A549 (cell line): ENCODE measurements at regions not wholly inside any gene's neighbourhood (a gene's known extent, or its start where the extent isn't known, plus 50 kb on each side); places are given as distances from the start of the nearest gene placed in this dataset.

Source experiments
- POLR2A ChIP-seq: IDR thresholded peaks from 2 replicates; pipeline ENCODE4 v1.6.1; 2012; ENCODE audit warnings: mild to moderate bottlenecking, low read length
- REST ChIP-seq: fragments of 200-600 bp; sonication (generic); IDR thresholded peaks from 2 replicates; pipeline ENCODE4 v1.6.1; 2016; ENCODE audit warnings: antibody characterized with exemption, mild to moderate bottlenecking, moderate library complexity

- TF ChIP-seq REST (no peak), POLR2A (no peak)
Measured at GRCh38 chr1:37347104-37347649, 127.2 kb upstream of the ZC3H12A start.
